HCT116 (cell line): ENCODE measurements at regions not wholly inside any gene's neighbourhood (a gene's known extent, or its start where the extent isn't known, plus 50 kb on each side); places are given as distances from the start of the nearest gene placed in this dataset. TPM values are rescaled to one million over a fixed set of nuclear protein-coding genes. Genes with fewer than 3 reads are reported as not detected.

Source experiments
- microRNA-seq: library from miRNA; unstranded; fragments of <30 nt; microRNA quantifications from one replicate; pipeline ENCODE4, GENCODE V29; 2016; ENCODE audit warnings: borderline number of aligned reads

Small RNAs in the stretch of these regions (microRNA-seq; reads per million reads assigned to microRNA genes)
- gene MIR4675: not detected
